GM23248 (cell line): ENCODE measurements at regions not wholly inside any gene's neighbourhood (a gene's known extent, or its start where the extent isn't known, plus 50 kb on each side); places are given as distances from the start of the nearest gene placed in this dataset.

Experiments
- EZH2 ChIP-seq: fragments of 200-600 bp; sonication (generic); IDR thresholded peaks from 2 replicates; pipeline ENCODE4 v1.6.1; 2018; ENCODE audit warnings: antibody characterized with exemption, mild to moderate bottlenecking; ENCODE audit not compliant: insufficient read depth, poor library complexity, severe bottlenecking
- EZH2phosphoT487 ChIP-seq: fragments of 200-600 bp; sonication (generic); IDR thresholded peaks from 2 replicates; pipeline ENCODE4 v1.6.1; 2018; ENCODE audit warnings: antibody characterized with exemption, moderate library complexity, mild to moderate bottlenecking, low read depth; ENCODE audit not compliant: insufficient read depth

- no peak for TF ChIP-seq EZH2phosphoT487
- TF ChIP-seq EZH2 = no peak
Measured at GRCh38 chr13:72469906-72470305, 257.5 kb downstream of the MZT1 start.
